GM18868 (cell line): ENCODE measurements at regions not wholly inside any gene's neighbourhood (a gene's known extent, or its start where the extent isn't known, plus 50 kb on each side); places are given as distances from the start of the nearest gene placed in this dataset.
"Not testable (repeated sequence)": the region's sequence is repeated elsewhere in the genome, so short reads cannot be mapped to it uniquely, and the experiment has no call there.

Source experiments
- ATAC-seq: cut with Tn5 transposase; IDR thresholded peaks from one replicate; pipeline ENCODE4 v1.9.1; 2021; ENCODE audit warnings: mild to moderate bottlenecking, moderate library complexity; ENCODE audit not compliant: unreplicated experiment

GRCh38 chr11:38060920-38061319, 1462.9 kb upstream of the RAG2 start:
- no peak for ATAC-seq

- no peak for ATAC-seq
Measured at GRCh38 chr11:38060136-38060535, 1462.1 kb upstream of the RAG2 start.

DNA sequence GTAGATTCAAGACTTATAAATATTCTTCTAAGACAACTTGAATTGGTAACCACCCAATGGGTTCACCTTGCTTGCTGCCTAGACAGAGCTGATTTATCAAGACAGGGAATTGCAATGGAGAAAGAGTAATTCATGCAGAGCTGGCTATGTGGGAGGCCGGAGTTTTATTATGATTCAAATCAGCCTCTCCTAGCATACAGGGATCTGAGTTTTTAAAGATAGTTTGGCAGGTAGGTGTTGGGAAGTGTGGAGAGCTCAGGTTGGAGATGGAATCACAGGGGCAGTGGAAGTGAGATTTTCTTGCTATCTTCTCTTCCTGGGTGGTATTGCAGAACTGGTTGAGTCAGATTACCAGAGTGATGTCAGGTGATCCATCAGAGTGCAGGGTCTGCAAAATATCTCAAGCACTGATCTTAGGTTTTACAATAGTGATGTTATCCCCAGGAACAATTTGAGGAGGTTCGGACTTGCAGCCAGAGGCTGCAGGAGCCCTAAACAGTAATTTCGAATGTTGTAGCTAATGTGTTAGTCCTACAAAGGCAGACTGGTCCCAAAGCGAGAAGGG, 1448.6 kb upstream of the RAG2 start:
- ATAC-seq, result no peak

DNA sequence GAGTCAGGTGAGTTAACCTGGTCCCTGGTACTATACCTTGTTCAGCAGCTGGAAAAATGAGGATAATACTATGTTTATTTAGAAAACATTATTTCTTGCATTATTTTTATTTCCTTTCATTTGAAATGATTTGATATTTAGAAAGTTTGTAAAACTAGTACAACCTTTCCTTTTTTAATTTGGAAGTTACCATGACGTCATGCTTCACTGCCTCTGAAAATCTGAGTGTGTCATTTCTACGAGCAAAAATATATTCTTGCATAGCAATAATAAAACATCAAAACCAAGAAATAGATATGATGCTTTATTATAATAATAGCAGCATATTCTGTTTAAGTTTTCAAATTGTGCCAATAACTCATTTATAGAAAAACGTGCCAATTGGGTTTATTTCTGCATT, 1445.0 kb upstream of the RAG2 start:
- no peak for ATAC-seq

DNA sequence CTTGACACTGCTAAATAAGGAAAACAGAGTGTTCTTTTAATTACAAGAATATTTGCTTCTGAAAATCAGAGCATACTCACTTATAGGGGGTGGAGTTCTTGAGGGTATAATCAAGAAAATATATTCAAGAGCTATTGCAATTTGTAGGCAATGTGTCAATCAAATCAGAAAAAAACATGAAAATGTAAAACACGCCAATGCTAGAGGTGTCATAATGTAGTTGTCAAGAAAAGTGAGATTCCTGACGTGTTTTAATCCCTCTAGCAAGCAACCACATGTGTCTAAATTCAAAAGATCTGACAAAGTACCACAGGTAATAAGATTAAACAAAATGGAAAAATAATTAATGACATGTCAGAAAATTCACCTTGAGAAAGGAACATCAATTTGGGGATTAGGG, 1440.7 kb upstream of the RAG2 start:
- no peak for ATAC-seq

GRCh38 chr11:38019072-38019775, 1421.2 kb upstream of the RAG2 start:
- no peak for ATAC-seq

- no peak for ATAC-seq
Measured at GRCh38 chr11:38014405-38014804, 1416.4 kb upstream of the RAG2 start.

GRCh38 chr11:38013157-38013556, 1415.1 kb upstream of the RAG2 start:
- ATAC-seq, result no peak

DNA sequence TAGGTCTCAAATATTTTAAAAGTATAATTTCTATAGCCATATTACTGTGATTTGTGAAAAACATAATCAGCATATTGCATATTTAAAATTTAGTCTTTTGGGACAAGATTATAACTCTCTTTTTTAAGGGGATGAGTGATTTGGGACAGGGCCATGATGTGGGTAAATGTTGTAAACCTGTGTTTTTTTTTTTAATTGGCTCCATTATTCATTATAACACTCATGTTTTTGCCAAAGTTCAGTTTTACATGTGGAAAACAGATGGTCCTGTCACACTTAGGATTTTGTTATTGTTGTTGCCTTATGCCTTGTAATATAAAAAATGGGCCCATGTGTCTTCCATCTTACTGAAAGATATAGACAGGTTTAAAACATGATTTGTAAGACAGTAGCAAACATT, 1413.5 kb upstream of the RAG2 start:
- ATAC-seq, result no peak

DNA sequence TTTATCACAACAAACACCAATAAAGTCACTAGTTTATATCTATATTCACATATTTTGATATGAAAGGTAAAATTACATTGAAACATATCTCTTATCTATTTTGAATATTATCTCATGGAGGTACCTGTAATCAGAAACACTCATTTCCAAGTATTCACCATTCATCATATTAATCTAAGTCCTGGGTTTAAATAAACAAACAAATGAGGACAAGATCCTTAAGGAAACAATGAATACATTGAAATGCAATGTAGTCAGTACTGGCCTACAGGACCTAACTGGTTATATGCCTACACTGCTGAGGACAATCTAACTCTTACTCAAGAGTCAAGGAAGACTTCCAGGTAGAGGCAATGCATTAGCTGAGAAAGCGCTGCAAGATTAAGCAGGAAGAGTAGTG, 1411.9 kb upstream of the RAG2 start:
- no peak for ATAC-seq

GRCh38 chr11:38006466-38006865, 1408.4 kb upstream of the RAG2 start:
- ATAC-seq, result no peak

- ATAC-seq, result no peak
Measured at GRCh38 chr11:38005597-38005996, 1407.6 kb upstream of the RAG2 start.

DNA sequence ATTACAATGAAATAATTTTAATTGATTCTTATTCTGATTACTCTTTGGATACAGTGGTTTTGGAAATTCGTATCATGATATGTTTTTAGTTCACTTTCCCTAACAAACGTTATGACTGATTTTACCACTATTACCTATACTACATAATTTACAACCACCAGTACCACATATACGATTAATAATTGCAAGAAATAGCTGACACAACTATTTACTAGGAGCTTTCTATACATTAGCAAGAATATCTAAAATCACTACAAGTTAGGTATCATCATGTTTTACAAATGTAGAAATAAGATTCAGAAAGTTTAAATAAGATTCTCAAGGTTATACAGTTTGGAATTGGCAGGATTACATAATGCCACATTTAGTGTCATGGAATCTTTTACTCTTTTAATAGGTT, 1401.1 kb upstream of the RAG2 start:
- no peak for ATAC-seq

- ATAC-seq, result no peak
Measured at GRCh38 chr11:37995886-37996285, 1397.8 kb upstream of the RAG2 start.

GRCh38 chr11:37988031-37988430, 1390.0 kb upstream of the RAG2 start:
- no peak for ATAC-seq

DNA sequence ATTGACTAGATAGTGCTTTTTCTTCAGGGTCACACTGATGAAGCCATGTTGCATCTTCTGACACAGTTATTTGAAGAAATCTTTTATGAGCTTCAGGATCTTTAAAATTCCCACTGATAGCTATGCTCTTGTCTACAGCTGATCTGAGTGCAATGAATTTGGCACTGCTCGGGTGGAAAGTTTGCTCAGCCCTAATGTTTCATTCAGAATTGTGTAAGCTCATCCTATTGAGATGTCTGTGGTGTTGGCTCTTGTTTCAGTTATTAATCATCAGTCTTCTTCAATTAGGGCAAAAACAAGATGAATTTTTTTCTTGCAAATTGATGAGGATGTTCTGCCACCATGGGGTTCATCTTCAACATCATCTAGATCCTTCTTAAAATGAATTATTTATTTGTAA, 1387.0 kb upstream of the RAG2 start:
- no peak for ATAC-seq

- ATAC-seq, result no peak
Measured at GRCh38 chr11:37978647-37979046, 1380.6 kb upstream of the RAG2 start.

GRCh38 chr11:37973941-37974340, 1375.9 kb upstream of the RAG2 start:
- no peak for ATAC-seq

DNA sequence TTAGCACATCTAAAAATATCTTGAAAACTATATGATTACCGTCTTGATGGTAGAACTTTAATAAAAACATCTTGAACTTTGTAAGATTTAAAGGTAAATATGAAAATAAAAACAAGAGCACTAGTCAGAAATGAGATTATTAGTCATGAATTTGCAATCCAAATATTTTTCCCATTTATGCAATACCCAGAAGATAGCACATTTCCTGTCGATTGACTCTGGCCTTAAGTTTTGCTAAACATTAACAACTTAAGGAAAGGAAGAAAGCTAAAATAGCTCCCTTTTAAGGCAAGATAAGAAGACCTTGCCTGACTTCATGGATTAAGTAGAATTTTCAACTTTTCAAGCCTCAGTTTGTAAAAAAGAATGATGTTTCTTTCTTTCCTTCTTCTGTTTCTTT, 1374.7 kb upstream of the RAG2 start:
- ATAC-seq, result no peak

DNA sequence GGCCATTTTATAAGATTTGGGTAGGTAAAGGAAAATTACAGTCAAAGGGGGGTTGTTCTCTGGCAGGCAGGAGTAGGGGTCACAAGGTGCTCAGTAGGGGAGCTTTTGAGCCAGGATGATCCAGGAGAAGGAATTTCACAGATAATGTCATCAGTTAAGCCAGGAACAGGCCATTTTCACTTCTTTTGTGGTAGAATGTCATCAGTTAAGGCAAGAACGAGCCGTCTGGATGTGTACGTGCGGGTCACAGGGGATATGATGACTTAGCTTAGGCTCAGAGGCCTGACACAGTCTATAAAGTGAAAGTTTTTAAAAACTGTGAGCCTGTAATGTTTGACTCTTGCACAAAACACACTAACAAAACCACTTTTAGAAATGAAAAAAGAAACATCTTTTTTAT, 1371.3 kb upstream of the RAG2 start:
- not testable (repeated sequence) for ATAC-seq

GRCh38 chr11:37968148-37968547, 1370.1 kb upstream of the RAG2 start:
- ATAC-seq, result no peak

DNA sequence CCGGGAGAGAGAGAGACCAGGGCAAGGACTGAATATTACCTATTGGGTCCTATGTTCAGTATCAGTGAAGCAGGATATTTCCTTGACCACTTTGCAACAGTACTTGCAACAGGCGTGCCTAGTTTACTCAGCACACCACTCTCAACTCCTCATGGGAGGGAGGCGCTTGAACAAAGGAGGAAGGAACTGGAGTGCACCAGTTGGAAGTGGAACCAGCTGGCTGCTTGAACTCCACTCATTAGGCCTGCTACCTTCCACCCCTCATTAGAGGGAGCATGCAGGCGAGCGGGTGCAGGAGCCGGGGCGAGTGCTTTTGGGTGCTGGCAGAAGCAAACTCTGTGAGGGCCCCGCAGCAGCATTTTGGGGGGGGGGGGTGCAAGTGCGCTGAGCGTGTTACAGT, 1369.6 kb upstream of the RAG2 start:
- ATAC-seq, result no peak

DNA sequence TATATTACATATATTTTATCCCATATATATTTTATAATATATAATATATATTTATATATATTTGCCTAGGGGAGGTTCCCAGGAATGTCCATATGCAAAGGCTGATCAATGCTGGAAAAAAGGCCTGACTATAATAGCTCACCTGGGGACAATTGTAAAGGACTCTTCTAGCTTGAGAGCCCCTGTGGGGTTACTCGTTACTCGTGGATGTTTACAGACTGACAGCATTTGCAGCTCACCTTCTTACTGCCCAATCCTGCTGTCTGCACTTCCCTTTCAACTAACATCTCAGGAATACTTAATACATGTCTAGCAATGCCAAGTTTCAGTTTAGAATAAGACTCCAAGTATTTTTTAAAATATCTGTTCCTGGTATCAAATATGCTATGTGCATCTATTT, 1365.4 kb upstream of the RAG2 start:
- ATAC-seq, result no peak
